CD4-positive, alpha-beta T cell treated with Interferon alpha-2 for 1 hour (primary cell): ENCODE measurements at regions not wholly inside any gene's neighbourhood (a gene's known extent, or its start where the extent isn't known, plus 50 kb on each side); places are given as distances from the start of the nearest gene placed in this dataset.

Experiments
- DNase-seq, 2 donors: peaks; one replicate each; pipeline ENCODE4 v3.0.0-alpha.2; 2020 to 2022

DNA sequence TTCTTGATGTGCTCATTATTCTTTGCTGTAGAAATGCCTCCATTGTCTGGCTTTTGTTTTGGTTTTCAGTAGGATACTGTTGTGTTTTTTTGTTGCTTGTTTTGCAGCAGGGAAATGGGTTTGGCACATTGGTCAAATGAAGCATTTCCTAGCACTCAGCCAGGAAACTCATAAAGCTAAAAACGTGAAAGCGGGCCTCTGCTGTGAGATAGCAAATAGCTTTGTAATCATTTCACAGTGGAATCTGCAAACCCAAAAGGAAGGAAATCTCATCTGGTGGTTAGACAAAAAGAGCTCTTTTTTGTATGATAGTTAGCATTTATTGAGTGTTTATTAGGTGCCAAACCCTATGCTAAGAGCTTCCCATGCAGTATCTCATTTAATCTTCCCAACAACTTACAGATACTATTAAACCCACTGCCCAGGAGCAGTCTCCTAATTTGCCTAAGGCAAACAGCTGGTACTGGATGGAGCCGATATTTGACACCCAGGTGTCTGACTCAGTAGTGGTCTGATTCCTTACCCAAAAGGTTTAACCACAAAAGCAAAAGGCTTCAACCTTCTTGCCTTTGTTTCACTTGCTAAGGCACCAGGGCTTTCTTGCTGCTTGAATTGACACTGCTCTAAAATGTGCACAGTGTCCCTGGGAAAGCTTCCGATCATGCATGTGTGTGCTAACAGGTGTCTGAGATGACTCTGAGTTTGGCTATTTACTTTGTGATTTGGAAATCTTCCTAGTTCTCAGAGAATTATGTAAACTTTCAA is 527.9 kb upstream of the MDFIC2 start:
- no peak for DNase-seq

DNA sequence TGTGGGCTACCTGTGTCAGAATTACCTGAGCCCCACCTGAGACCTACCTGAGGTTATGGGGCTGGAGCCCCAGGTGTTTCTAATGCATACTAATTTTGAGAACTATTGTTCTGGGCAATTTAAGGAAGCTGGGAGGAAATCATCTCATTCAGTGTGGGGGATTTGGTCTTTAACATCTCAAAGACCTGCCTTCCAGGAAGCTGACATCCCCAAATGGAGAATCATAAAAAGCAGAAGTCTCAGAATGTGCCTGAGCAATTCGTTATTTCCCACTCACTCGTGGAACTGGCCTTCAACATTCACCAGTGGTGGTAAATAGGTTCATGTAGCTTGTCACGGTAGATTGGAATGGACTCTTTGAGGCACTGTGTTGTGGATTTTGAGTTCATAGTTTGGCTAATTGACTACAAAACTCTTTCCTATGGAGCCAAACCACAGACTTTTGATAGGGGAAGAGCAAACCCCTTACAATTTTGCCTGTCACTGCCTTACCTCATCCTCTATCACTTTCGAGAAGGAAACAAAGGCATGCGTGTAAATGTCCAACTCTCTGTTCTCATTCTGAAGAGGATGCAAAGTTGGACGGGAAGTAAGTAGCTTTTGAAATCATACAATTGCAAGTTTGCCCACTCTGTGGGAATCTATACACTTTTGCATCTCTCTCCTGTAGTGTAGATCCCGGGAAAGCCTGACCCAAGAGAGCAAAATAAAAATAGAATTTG is 521.0 kb upstream of the MDFIC2 start:
- no peak for DNase-seq

DNA sequence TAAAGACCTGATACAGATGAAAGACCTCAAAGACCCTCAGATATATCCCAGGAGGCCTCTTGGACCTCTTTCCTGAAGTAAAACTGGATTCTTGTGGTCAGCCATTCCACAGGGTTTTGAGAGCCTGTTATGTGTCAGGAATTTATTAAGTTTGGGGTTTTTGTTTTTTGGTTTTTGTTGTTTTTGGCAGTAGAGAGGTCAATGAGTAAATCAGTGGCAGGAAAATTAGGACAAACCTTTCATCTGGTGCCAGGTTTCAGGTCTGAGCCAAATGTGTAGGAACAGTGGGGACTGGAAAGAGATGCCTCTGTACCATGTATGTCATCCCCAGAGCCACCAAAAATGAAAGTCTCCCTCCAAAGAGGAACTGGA is 520.4 kb upstream of the MDFIC2 start:
- no peak for DNase-seq

- no peak for DNase-seq
Measured at GRCh38 chr3:70832089-70832833, 519.8 kb upstream of the MDFIC2 start.

- DNase-seq, result no peak
Measured at GRCh38 chr3:70829092-70829491, 516.7 kb upstream of the MDFIC2 start.

DNA sequence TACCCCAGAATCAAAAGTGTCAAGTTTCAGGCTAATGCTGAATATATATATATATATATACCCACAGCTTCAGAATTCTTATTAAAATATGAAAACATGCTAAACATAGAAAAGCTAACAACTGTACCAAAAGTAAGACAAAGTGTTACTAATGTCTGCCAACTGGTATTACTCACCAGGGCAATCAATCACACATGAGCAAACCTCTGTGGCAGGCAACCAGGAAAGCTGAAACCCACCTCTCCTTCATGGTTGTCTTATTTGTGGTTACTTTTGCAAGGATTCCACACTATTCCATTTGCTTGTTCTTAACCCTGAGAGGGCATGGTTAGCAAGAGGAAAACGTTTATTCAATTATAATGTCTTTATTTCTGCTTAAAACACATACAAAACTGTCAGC is 512.3 kb upstream of the MDFIC2 start:
- DNase-seq, result no peak

- DNase-seq, result no peak
Measured at GRCh38 chr3:70824078-70824477, 511.6 kb upstream of the MDFIC2 start.

DNA sequence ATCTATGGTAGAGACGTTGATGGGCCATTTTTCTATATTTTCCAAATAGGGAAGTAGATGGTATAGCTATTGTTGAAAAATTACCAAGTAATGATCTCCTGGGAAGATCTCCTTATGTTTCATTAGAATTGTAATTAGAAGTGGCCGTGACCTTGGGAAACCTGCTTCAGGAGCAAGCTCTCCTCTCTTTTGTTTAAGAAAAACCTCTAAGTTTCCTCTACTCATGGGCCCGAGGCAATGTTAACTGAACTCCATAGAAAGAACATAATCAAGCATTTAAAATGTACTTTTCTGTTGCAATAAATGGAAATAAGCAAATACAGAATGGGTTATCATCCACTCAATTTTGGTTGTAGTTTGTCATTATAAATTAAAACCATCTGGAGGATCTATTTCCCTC is 511.2 kb upstream of the MDFIC2 start:
- DNase-seq, result no peak

DNA sequence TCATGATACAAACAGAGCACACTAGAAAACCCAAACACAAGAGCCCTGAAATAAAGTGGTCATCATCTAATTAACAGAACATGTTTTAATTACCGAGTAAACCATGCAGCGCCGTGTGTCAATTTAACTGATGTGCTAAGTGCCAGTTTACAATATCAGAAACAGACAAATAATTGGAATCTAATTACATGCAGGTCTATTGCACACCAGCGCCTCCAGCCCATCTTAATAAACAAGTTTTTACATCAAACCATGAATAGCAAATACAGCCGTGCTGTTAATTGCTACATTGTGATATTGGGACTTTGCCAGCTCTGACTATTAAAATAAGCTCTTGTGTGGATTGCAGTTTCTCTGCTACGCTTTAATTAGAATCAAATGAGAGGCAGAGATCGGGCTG is 510.2 kb upstream of the MDFIC2 start:
- DNase-seq, result no peak

- DNase-seq, result no peak
Measured at GRCh38 chr3:70821602-70822001, 509.2 kb upstream of the MDFIC2 start.

DNA sequence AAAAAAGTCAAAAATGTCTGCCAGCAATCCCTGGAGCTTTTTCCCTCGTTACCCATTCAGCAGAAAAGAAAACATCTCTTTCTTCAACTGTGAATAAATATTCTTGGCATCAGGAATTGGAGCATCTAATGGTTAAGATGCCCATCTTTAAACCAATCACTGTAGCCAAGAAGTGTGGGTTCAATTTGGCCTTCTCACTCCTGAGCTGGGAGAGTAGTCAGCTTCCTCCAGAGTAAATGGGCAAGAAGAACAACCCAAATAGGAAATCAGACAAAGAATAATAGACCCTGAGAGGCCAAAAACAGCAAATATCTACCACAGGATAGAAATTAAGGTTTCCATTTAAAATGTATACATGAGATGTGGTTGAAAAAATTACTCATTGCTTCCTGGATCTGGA is 508.0 kb upstream of the MDFIC2 start:
- no peak for DNase-seq

DNA sequence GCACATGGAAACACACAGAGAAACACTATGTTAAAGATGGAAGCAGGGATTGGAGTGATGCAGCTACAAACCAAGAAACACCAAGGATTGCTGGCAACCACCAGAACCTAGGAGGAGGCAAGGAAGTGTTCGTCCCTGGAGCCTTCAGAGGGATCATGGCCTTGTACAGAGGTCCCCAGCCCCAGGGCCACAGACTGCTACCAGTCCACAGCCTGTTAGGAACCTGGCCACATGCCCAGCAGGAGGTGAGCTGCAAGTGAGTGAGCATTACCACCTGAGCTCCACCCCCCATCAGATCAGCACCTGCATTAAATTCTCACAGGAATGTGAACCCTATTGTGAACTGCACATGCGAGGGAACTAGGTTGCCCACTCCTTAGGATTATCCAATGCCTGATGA is 505.7 kb upstream of the MDFIC2 start:
- DNase-seq, result no peak

GRCh38 chr3:70816346-70816745 is 503.9 kb upstream of the MDFIC2 start:
- no peak for DNase-seq

DNA sequence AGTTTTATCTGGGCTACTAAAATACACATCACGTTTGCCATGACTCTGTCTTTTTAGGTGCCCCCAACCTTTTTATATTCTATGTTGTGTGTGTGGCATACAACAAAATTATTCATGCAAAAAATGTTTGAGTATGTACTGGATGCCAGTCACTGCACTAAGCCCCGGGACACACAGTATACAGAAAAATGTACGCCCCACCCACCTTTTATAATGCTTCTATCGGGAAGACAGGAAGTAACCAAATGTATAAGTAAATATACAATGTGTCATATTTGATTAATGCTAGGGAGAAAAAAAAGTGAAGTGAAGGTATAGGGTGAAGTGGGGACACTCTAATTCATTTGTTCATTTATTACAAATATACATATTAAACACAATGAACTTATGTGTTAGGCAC is 503.4 kb upstream of the MDFIC2 start:
- no peak for DNase-seq

DNA sequence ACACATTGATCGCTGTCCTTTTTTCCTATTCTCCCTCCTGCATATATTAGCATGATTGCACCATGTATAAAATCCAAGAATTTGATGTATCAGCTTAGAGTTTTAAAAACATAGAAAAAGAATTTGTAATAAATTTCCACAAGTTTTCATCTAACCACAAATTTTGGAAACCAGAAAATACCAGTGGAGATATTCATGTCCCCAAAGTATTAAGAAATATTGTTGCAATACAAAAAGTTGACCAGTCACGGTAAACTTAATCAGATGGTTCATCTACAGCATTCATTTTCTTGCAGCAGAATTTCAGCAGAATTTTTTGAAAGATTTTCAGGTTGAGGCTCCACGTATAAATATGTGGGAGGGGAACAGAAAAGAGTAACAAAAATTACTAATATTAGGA is 500.9 kb upstream of the MDFIC2 start:
- DNase-seq, result no peak

- DNase-seq, result no peak
Measured at GRCh38 chr3:70811880-70812279, 499.4 kb upstream of the MDFIC2 start.

GRCh38 chr3:70808881-70809280 is 496.4 kb upstream of the MDFIC2 start:
- DNase-seq, result no peak

GRCh38 chr3:70806556-70806955 is 494.1 kb upstream of the MDFIC2 start:
- no peak for DNase-seq

- no peak for DNase-seq
Measured at GRCh38 chr3:70806021-70806420, 493.6 kb upstream of the MDFIC2 start.

DNA sequence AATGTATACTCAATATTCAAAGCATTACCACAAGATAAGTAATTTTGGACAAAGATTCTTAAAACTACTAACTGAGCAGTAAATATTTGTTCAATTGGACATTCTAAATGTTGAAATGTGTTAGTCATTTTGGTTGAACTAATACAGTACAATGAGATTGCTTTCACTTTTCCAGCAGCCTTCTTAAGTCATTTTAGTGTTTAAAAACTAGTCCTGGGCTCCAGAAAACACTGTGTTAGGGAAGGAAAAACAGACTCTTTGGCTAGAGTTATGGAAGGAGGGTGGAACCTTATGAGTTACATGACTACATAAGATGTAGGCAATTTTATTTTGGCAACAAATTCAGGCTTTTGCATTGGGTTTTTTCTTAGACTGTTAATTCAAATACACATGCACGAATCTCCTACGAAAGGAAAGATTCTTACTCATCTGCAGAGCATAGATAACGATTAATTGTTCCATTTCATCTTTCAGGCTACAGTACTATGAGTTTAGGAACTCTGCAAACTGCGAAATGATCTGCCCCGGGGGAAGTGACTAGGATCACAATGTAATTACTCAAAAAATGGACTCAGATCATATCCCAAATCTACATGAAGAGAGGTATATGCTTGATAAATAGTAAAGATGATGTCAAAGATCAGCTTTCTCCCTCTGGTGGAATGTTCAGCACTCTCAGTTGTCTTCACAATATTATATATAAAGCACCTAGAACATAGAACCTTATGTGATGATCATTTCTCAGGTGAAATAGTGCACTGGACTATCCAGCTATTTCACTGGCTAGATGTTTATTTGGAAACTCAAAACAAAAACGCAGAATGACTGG is 492.8 kb upstream of the MDFIC2 start:
- no peak for DNase-seq

- DNase-seq, result no peak
Measured at GRCh38 chr3:70803891-70804290, 491.5 kb upstream of the MDFIC2 start.

GRCh38 chr3:70803319-70803718 is 490.9 kb upstream of the MDFIC2 start:
- DNase-seq, result no peak

DNA sequence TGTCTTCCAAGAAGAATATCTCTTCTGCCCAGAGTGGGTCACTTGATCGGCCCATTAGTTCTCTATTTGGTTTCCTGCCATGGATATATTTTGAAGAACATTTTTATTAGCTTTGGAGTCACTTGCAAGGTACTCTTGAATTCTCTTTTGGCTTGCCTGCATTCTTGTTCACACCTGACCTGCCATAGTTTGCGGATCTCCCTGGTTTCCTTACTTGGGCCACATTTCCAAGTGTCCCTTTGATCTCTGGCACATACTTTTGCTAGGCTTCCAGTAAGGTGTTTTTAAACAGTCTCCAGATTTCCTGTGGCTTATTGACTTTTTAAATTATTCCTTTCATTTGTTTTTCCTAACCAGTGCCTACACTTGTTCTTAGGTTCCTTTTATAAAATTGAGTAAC is 488.5 kb upstream of the MDFIC2 start:
- no peak for DNase-seq
